Stimulated activated CD4-positive, alpha-beta T cell treated with anti-CD3 and anti-CD28 coated beads, TNF-alpha, amount 100 ng/mL, for 48 hours (primary cell): ENCODE measurements at regions not wholly inside any gene's neighbourhood (a gene's known extent, or its start where the extent isn't known, plus 50 kb on each side); places are given as distances from the start of the nearest gene placed in this dataset.

Source experiments
- DNase-seq, 3 donors: peaks; one replicate each; pipeline ENCODE4 v3.0.0-alpha.2; 2020; ENCODE audit warnings: low read depth in 3 of 3

GRCh38 chr6:28585335-28585734, 59.7 kb downstream of the GPX5 start:
- DNase-seq = no peak

GRCh38 chr6:28586324-28586723, 60.6 kb downstream of the GPX5 start:
- no peak for DNase-seq

- peak in 2 of 3 donors; percentile 54 to 65 for DNase-seq
Measured at GRCh38 chr6:28586962-28587745, 61.5 kb downstream of the GPX5 start.

GRCh38 chr6:28587746-28588075, 62.0 kb downstream of the GPX5 start:
- DNase-seq = no peak

- DNase-seq = no peak
Measured at GRCh38 chr6:28588666-28589065, 63.0 kb downstream of the GPX5 start.

- peak in 2 of 3 donors; percentile 32 to 50 for DNase-seq
Measured at GRCh38 chr6:28589234-28589956, 63.7 kb downstream of the GPX5 start.

- DNase-seq = no peak
Measured at GRCh38 chr6:28589957-28590349, 64.3 kb downstream of the GPX5 start.

GRCh38 chr6:28597217-28597835, 71.6 kb downstream of the GPX5 start:
- peak in 1 of 3 donors; percentile 32 for DNase-seq

GRCh38 chr6:28597924-28598722, 72.4 kb downstream of the GPX5 start:
- DNase-seq = no peak

- DNase-seq = no peak
Measured at GRCh38 chr6:28598757-28599686, 73.3 kb downstream of the GPX5 start.

- no peak for DNase-seq
Measured at GRCh38 chr6:28600245-28600644, 74.6 kb downstream of the GPX5 start.

- no peak for DNase-seq
Measured at GRCh38 chr6:28603891-28604290, 78.2 kb downstream of the GPX5 start.

GRCh38 chr6:28606424-28607391, 81.0 kb downstream of the GPX5 start:
- DNase-seq = peak in 2 of 3 donors; percentile 24 to 39

- DNase-seq = no peak
Measured at GRCh38 chr6:28607990-28608389, 82.3 kb downstream of the GPX5 start.

GRCh38 chr6:28609672-28610071, 84.0 kb downstream of the GPX5 start:
- DNase-seq = no peak

- no peak for DNase-seq
Measured at GRCh38 chr6:28615616-28615954, 89.9 kb downstream of the GPX5 start.

GRCh38 chr6:28615955-28616747, 90.5 kb downstream of the GPX5 start:
- no peak for DNase-seq

- DNase-seq = no peak
Measured at GRCh38 chr6:28618898-28619555, 93.3 kb downstream of the GPX5 start.
